ENCODE measurements at regions not wholly inside any gene's neighbourhood (a gene's known extent, or its start where the extent isn't known, plus 50 kb on each side); places are given as distances from the start of the nearest gene placed in this dataset.

- no peak for TF ChIP-seq CTCF (IDR thresholded peaks at IDR 0.05; ENCODE audit: insufficient read depth, low read length)
- no peak for TF ChIP-seq REST (IDR thresholded peaks at IDR 0.05; ENCODE audit: insufficient replicate concordance, low read depth)
- TF ChIP-seq POLR2AphosphoS5 (IDR thresholded peaks at IDR 0.05; ENCODE audit: low read depth), result no peak
Measured at GRCh38 chr18:43572163-43572562, 294.9 kb upstream of the SYT4 start.

Data from HL-60 (cell line).